Activated naive CD4-positive, alpha-beta T cell treated with anti-CD3 and anti-CD28 coated beads, Interleukin-2, amount 50 U/mL, for 24 hours (primary cell): ENCODE measurements at regions not wholly inside any gene's neighbourhood (a gene's known extent, or its start where the extent isn't known, plus 50 kb on each side); places are given as distances from the start of the nearest gene placed in this dataset.

Source experiments
- H3K27ac Mint-ChIP-seq: one replicate; pipeline ENCODE4 v1.8.0; 2021; ENCODE audit warnings: mild to moderate bottlenecking, mixed read lengths
- H3K27me3 Mint-ChIP-seq: one replicate; pipeline ENCODE4 v1.8.0; 2021; ENCODE audit warnings: mixed read lengths
- H3K36me3 Mint-ChIP-seq: one replicate; pipeline ENCODE4 v1.8.0; 2021; ENCODE audit warnings: mixed read lengths
- H3K4me1 Mint-ChIP-seq: one replicate; pipeline ENCODE4 v1.8.0; 2021; ENCODE audit warnings: mixed read lengths
- H3K4me3 Mint-ChIP-seq: one replicate; pipeline ENCODE4 v1.8.0; 2021; ENCODE audit warnings: mild to moderate bottlenecking, mixed read lengths
- H3K9me3 Mint-ChIP-seq: one replicate; pipeline ENCODE4 v1.8.0; 2021; ENCODE audit warnings: mixed read lengths

GRCh38 chr7:46853451-46853850 lies 728.5 kb downstream of the TNS3 start:
- H3K27me3 Mint-ChIP-seq: no peaks in the 10 kb centered on the region
- no peaks in the 10 kb centered on the region for H3K36me3 Mint-ChIP-seq
- peaks cover 5% of the 10 kb centered on the region for H3K9me3 Mint-ChIP-seq
- no peak overlapping the region for H3K27ac Mint-ChIP-seq
- H3K4me3 Mint-ChIP-seq: no peak overlapping the region
- H3K4me1 Mint-ChIP-seq: no peaks in the 10 kb centered on the region

GRCh38 chr7:46852795-46853194 lies 729.1 kb downstream of the TNS3 start:
- no peak overlapping the region for H3K4me3 Mint-ChIP-seq
- peaks cover 5% of the 10 kb centered on the region for H3K9me3 Mint-ChIP-seq
- H3K4me1 Mint-ChIP-seq: no peaks in the 10 kb centered on the region
- no peak overlapping the region for H3K27ac Mint-ChIP-seq
- no peaks in the 10 kb centered on the region for H3K27me3 Mint-ChIP-seq
- H3K36me3 Mint-ChIP-seq: no peaks in the 10 kb centered on the region

- no peaks in the 10 kb centered on the region for H3K27me3 Mint-ChIP-seq
- H3K4me3 Mint-ChIP-seq: no peak overlapping the region
- peaks cover 9% of the 10 kb centered on the region for H3K9me3 Mint-ChIP-seq
- no peak overlapping the region for H3K27ac Mint-ChIP-seq
- H3K4me1 Mint-ChIP-seq: no peaks in the 10 kb centered on the region
- no peaks in the 10 kb centered on the region for H3K36me3 Mint-ChIP-seq
Observed at GRCh38 chr7:46850563-46851330, 731.2 kb downstream of the TNS3 start.

GRCh38 chr7:46848944-46849343 lies 733.0 kb downstream of the TNS3 start:
- H3K9me3 Mint-ChIP-seq: peaks cover 9% of the 10 kb centered on the region
- H3K4me3 Mint-ChIP-seq: no peak overlapping the region
- no peaks in the 10 kb centered on the region for H3K36me3 Mint-ChIP-seq
- H3K27ac Mint-ChIP-seq: no peak overlapping the region
- H3K4me1 Mint-ChIP-seq: no peaks in the 10 kb centered on the region
- no peaks in the 10 kb centered on the region for H3K27me3 Mint-ChIP-seq

- Mint-ChIP-seq H3K4me3 (no peak overlapping the region), H3K9me3 (peaks cover 9% of the 10 kb centered on the region), H3K4me1 (no peaks in the 10 kb centered on the region), H3K27ac (no peak overlapping the region), H3K27me3 (no peaks in the 10 kb centered on the region), H3K36me3 (no peaks in the 10 kb centered on the region)
Observed at GRCh38 chr7:46848311-46848710, 733.6 kb downstream of the TNS3 start.

GRCh38 chr7:46847126-46847525 lies 734.8 kb downstream of the TNS3 start:
- Mint-ChIP-seq H3K27me3 (no peaks in the 10 kb centered on the region), H3K36me3 (no peaks in the 10 kb centered on the region), H3K9me3 (peaks cover 9% of the 10 kb centered on the region), H3K27ac (no peak overlapping the region), H3K4me1 (no peaks in the 10 kb centered on the region), H3K4me3 (no peak overlapping the region)

- Mint-ChIP-seq H3K27me3 (no peaks in the 10 kb centered on the region), H3K4me3 (no peak overlapping the region), H3K36me3 (no peaks in the 10 kb centered on the region), H3K4me1 (no peaks in the 10 kb centered on the region), H3K9me3 (peaks cover 4% of the 10 kb centered on the region), H3K27ac (no peak overlapping the region)
Observed at GRCh38 chr7:46844486-46844885, 737.4 kb downstream of the TNS3 start.

- Mint-ChIP-seq H3K27ac (no peak overlapping the region), H3K27me3 (no peaks in the 10 kb centered on the region), H3K4me3 (no peak overlapping the region), H3K4me1 (no peaks in the 10 kb centered on the region), H3K36me3 (no peaks in the 10 kb centered on the region), H3K9me3 (peaks cover 1% of the 10 kb centered on the region)
Observed at GRCh38 chr7:46841248-46841647, 740.7 kb downstream of the TNS3 start.

- H3K4me3 Mint-ChIP-seq: no peak overlapping the region
- no peak overlapping the region for H3K27ac Mint-ChIP-seq
- H3K9me3 Mint-ChIP-seq: peaks cover 3% of the 10 kb centered on the region
- no peaks in the 10 kb centered on the region for H3K27me3 Mint-ChIP-seq
- H3K4me1 Mint-ChIP-seq: no peaks in the 10 kb centered on the region
- no peaks in the 10 kb centered on the region for H3K36me3 Mint-ChIP-seq
Observed at GRCh38 chr7:46839651-46840050, 742.3 kb downstream of the TNS3 start.

- Mint-ChIP-seq H3K27ac (no peak overlapping the region), H3K27me3 (no peaks in the 10 kb centered on the region), H3K36me3 (no peaks in the 10 kb centered on the region), H3K9me3 (peaks cover 8% of the 10 kb centered on the region), H3K4me1 (no peaks in the 10 kb centered on the region), H3K4me3 (no peak overlapping the region)
Observed at GRCh38 chr7:46838463-46838862, 743.4 kb downstream of the TNS3 start.

- Mint-ChIP-seq H3K9me3 (peaks cover 8% of the 10 kb centered on the region), H3K4me3 (no peak overlapping the region), H3K36me3 (no peaks in the 10 kb centered on the region), H3K4me1 (no peaks in the 10 kb centered on the region), H3K27ac (no peak overlapping the region), H3K27me3 (no peaks in the 10 kb centered on the region)
Observed at GRCh38 chr7:46835556-46835955, 746.4 kb downstream of the TNS3 start.

- no peaks in the 10 kb centered on the region for H3K36me3 Mint-ChIP-seq
- H3K4me1 Mint-ChIP-seq: no peaks in the 10 kb centered on the region
- peaks cover 8% of the 10 kb centered on the region for H3K9me3 Mint-ChIP-seq
- no peaks in the 10 kb centered on the region for H3K27me3 Mint-ChIP-seq
- H3K27ac Mint-ChIP-seq: no peak overlapping the region
- no peak overlapping the region for H3K4me3 Mint-ChIP-seq
Observed at GRCh38 chr7:46834921-46835320, 747.0 kb downstream of the TNS3 start.

GRCh38 chr7:46833197-46833596 lies 748.7 kb downstream of the TNS3 start:
- H3K4me3 Mint-ChIP-seq: no peak overlapping the region
- H3K27ac Mint-ChIP-seq: no peak overlapping the region
- no peaks in the 10 kb centered on the region for H3K27me3 Mint-ChIP-seq
- H3K9me3 Mint-ChIP-seq: peaks cover 8% of the 10 kb centered on the region
- H3K36me3 Mint-ChIP-seq: no peaks in the 10 kb centered on the region
- H3K4me1 Mint-ChIP-seq: no peaks in the 10 kb centered on the region

GRCh38 chr7:46832136-46832535 lies 749.8 kb downstream of the TNS3 start:
- Mint-ChIP-seq H3K4me1 (no peaks in the 10 kb centered on the region), H3K4me3 (no peak overlapping the region), H3K27me3 (no peaks in the 10 kb centered on the region), H3K36me3 (no peaks in the 10 kb centered on the region), H3K27ac (no peak overlapping the region), H3K9me3 (peaks cover 8% of the 10 kb centered on the region)

GRCh38 chr7:46819819-46820218 lies 762.1 kb downstream of the TNS3 start:
- H3K4me3 Mint-ChIP-seq: no peak overlapping the region
- H3K27ac Mint-ChIP-seq: no peak overlapping the region
- no peaks in the 10 kb centered on the region for H3K36me3 Mint-ChIP-seq
- no peaks in the 10 kb centered on the region for H3K4me1 Mint-ChIP-seq
- no peaks in the 10 kb centered on the region for H3K27me3 Mint-ChIP-seq
- peaks cover 14% of the 10 kb centered on the region for H3K9me3 Mint-ChIP-seq

- Mint-ChIP-seq H3K9me3 (peaks cover 10% of the 10 kb centered on the region), H3K4me1 (no peaks in the 10 kb centered on the region), H3K27ac (no peak overlapping the region), H3K36me3 (no peaks in the 10 kb centered on the region), H3K4me3 (no peak overlapping the region), H3K27me3 (no peaks in the 10 kb centered on the region)
Observed at GRCh38 chr7:46814516-46815250, 767.2 kb downstream of the TNS3 start.
